Coronary artery (tissue), 2 donors: ENCODE measurements at regions not wholly inside any gene's neighbourhood (a gene's known extent, or its start where the extent isn't known, plus 50 kb on each side); places are given as distances from the start of the nearest gene placed in this dataset.

Experiments used
- DNase-seq: peaks from one replicate; pipeline ENCODE4 v3.0.0-alpha.2; 2017; ENCODE audit warnings: low spot score
- H3K27ac ChIP-seq, 2 donors: fragments of 200-600 bp; sonication (generic); one replicate each; pipeline ENCODE4 v1.5.1; 2016 to 2019
- H3K4me3 ChIP-seq: fragments of 200-600 bp; sonication (generic); 2 replicates; pipeline ENCODE4 v1.5.1; 2016; ENCODE audit warnings: mild to moderate bottlenecking, moderate library complexity
- CTCF ChIP-seq: fragments of 200-600 bp; sonication (generic); IDR thresholded peaks from one replicate; pipeline ENCODE4 v1.5.1; 2019; ENCODE audit warnings: antibody characterized with exemption

- Histone ChIP-seq H3K4me3 (no peak overlapping the region), H3K27ac (no peak overlapping the region)
- DNase-seq: no peak
- no peak for TF ChIP-seq CTCF
These were observed 188.1 kb downstream of the PLOD2 start for GRCh38 chr3:145972851-145973250.

- TF ChIP-seq CTCF: no peak
- no peak for DNase-seq
- no peak overlapping the region for H3K27ac ChIP-seq
- H3K4me3 ChIP-seq: no peak overlapping the region
These were observed 179.9 kb downstream of the PLOD2 start for GRCh38 chr3:145981056-145981455.

GRCh38 chr3:145983101-145983500, 177.9 kb downstream of the PLOD2 start:
- DNase-seq: no peak
- no peak overlapping the region for H3K27ac ChIP-seq
- H3K4me3 ChIP-seq: no peak overlapping the region
- TF ChIP-seq CTCF: no peak
